ENCODE measurements at regions not wholly inside any gene's neighbourhood (a gene's known extent, or its start where the extent isn't known, plus 50 kb on each side); places are given as distances from the start of the nearest gene placed in this dataset.

GRCh38 chr15:59931646-59932261, 72.4 kb upstream of the FOXB1 start:
- no peaks in the 10 kb centered on the region for H3K36me3 ChIP-seq
- H3K4me3 ChIP-seq, result no peak overlapping the region
- H3K4me1 ChIP-seq, result no peaks in the 10 kb centered on the region
- H3K27me3 ChIP-seq, result no peaks in the 10 kb centered on the region
- no peaks in the 10 kb centered on the region for H3K9me3 ChIP-seq
- TF ChIP-seq CTCF (IDR thresholded peaks at IDR 0.05), result no peak
- no peak for DNase-seq
- H3K27ac ChIP-seq, result no peak overlapping the region
- intact Hi-C loops (cut with DNase I), result no loop called here
- no peak overlapping the region for H3K9ac ChIP-seq (ENCODE audit: low read depth in 2 of 2, low read length in 2 of 2)

GRCh38 chr15:59924812-59925522, 79.1 kb upstream of the FOXB1 start:
- H3K27ac ChIP-seq, result no peak overlapping the region
- H3K4me3 ChIP-seq, result no peak overlapping the region
- no peaks in the 10 kb centered on the region for H3K27me3 ChIP-seq
- H3K36me3 ChIP-seq, result no peaks in the 10 kb centered on the region
- TF ChIP-seq CTCF (IDR thresholded peaks at IDR 0.05), result no peak
- intact Hi-C loops (cut with DNase I), result no loop called here
- no peaks in the 10 kb centered on the region for H3K9me3 ChIP-seq
- H3K9ac ChIP-seq (ENCODE audit: low read depth in 2 of 2, low read length in 2 of 2), result no peak overlapping the region
- DNase-seq, result no peak
- no peaks in the 10 kb centered on the region for H3K4me1 ChIP-seq

GRCh38 chr15:59924096-59924495, 80.0 kb upstream of the FOXB1 start:
- Histone ChIP-seq H3K27me3 (no peaks in the 10 kb centered on the region), H3K4me1 (no peaks in the 10 kb centered on the region), H3K36me3 (no peaks in the 10 kb centered on the region), H3K4me3 (no peak overlapping the region), H3K27ac (no peak overlapping the region), H3K9ac (ENCODE audit: low read depth in 2 of 2, low read length in 2 of 2) (no peak overlapping the region), H3K9me3 (no peaks in the 10 kb centered on the region)
- DNase-seq, result no peak
- intact Hi-C loops (cut with DNase I), result no loop called here
- no peak for TF ChIP-seq CTCF (IDR thresholded peaks at IDR 0.05)

GRCh38 chr15:59923508-59923907, 80.6 kb upstream of the FOXB1 start:
- intact Hi-C loops (cut with DNase I), result no loop called here
- TF ChIP-seq CTCF (IDR thresholded peaks at IDR 0.05), result no peak

GRCh38 chr15:59918994-59919951, 84.8 kb upstream of the FOXB1 start:
- Histone ChIP-seq H3K27ac (no peak overlapping the region), H3K9me3 (no peaks in the 10 kb centered on the region), H3K27me3 (no peaks in the 10 kb centered on the region), H3K36me3 (no peaks in the 10 kb centered on the region), H3K9ac (ENCODE audit: low read depth in 2 of 2, low read length in 2 of 2) (no peak overlapping the region), H3K4me1 (no peaks in the 10 kb centered on the region), H3K4me3 (no peak overlapping the region)
- intact Hi-C loops (cut with DNase I), result loop anchor here (5.0 kb wide), 1 partner anchor 258 kb away; no protein-coding TSS in a partner anchor
- DNase-seq, result no peak
- no peak for TF ChIP-seq CTCF (IDR thresholded peaks at IDR 0.05)

More at GRCh38 chr15:59923508-59923907, 80.6 kb upstream of the FOXB1 start:
- Histone ChIP-seq H3K36me3 (no peaks in the 10 kb centered on the region), H3K27ac (no peak overlapping the region), H3K9me3 (no peaks in the 10 kb centered on the region), H3K4me1 (no peaks in the 10 kb centered on the region), H3K4me3 (no peak overlapping the region), H3K9ac (ENCODE audit: low read depth in 2 of 2, low read length in 2 of 2) (no peak overlapping the region), H3K27me3 (no peaks in the 10 kb centered on the region)
- DNase-seq, result no peak

Measured in colonic mucosa (tissue), 4 donors.